CD4-positive, alpha-beta T cell (primary cell): ENCODE measurements at regions not wholly inside any gene's neighbourhood (a gene's known extent, or its start where the extent isn't known, plus 50 kb on each side); places are given as distances from the start of the nearest gene placed in this dataset.

Experiments
- ATAC-seq: fragments of 200-7000 bp; cut with Tn5 transposase; one replicate; pipeline ENCODE4 v1.10.0; 2022; ENCODE audit warnings: mild to moderate bottlenecking; ENCODE audit not compliant: poor library complexity
- CTCF ChIA-PET: fragments of 350-600 bp; sonication (Branson Sonifier 250); formaldehyde crosslinking; loops from one replicate; lab custom pipeline; 2021; ENCODE audit warnings: antibody characterized with exemption, inconsistent platforms; lab: Charles Lee
- POLR2A ChIA-PET: fragments of 350-600 bp; sonication (Branson Sonifier 250); formaldehyde crosslinking; loops from one replicate; lab custom pipeline; 2021; ENCODE audit warnings: antibody characterized with exemption, inconsistent platforms; lab: Charles Lee
- DNase-seq, 14 experiments: peaks; one replicate each; pipeline ENCODE4 v3.0.0-alpha.2; 2013 to 2020; ENCODE audit warnings: mixed read lengths in 2 of 14
- H3K27ac ChIP-seq, 2 donors: one replicate each; pipeline versions ENCODE4 v1.5.1 to v1.7.0; 2013; ENCODE audit warnings: low read length in 2 of 2, low read depth in 1 of 2, mild to moderate bottlenecking in 1 of 2
- H3K27me3 ChIP-seq, 2 experiments: 1 replicate in 1 of 2; 2 replicates in 1 of 2; pipeline versions ENCODE4 v1.6.1 to v1.7.0; 2013; ENCODE audit warnings: low read length in 2 of 2, control low read depth in 1 of 2, mild to moderate bottlenecking in 1 of 2, moderate library complexity in 1 of 2; ENCODE audit not compliant: insufficient read depth in 2 of 2, control insufficient read depth in 1 of 2
- H3K36me3 ChIP-seq: one replicate; pipeline ENCODE4 v1.6.1; 2013; ENCODE audit warnings: low read length, control low read depth; ENCODE audit not compliant: insufficient read depth
- H3K4me1 ChIP-seq: one replicate; pipeline ENCODE4 v1.6.1; 2013; ENCODE audit warnings: low read length, control low read depth; ENCODE audit not compliant: insufficient read depth
- H3K4me3 ChIP-seq: one replicate; pipeline ENCODE4 v1.5.1; 2013; ENCODE audit warnings: mild to moderate bottlenecking, low read length, moderate library complexity
- H3K9me3 ChIP-seq, 2 experiments: 1 replicate in 1 of 2; 2 replicates in 1 of 2; pipeline versions ENCODE4 v1.6.1 to v1.7.0; 2013; ENCODE audit warnings: low read length in 2 of 2, mild to moderate bottlenecking in 2 of 2, control low read depth in 1 of 2, moderate library complexity in 1 of 2; ENCODE audit not compliant: control insufficient read depth in 1 of 2, insufficient read depth in 1 of 2
- H3K27ac Mint-ChIP-seq: one replicate; pipeline ENCODE4 v1.8.0; 2020; ENCODE audit warnings: mixed read lengths
- H3K27me3 Mint-ChIP-seq: one replicate; pipeline ENCODE4 v1.8.0; 2021; ENCODE audit warnings: mixed read lengths
- H3K36me3 Mint-ChIP-seq: one replicate; pipeline ENCODE4 v1.8.0; 2021; ENCODE audit warnings: low read depth, mixed read lengths
- H3K4me1 Mint-ChIP-seq: one replicate; pipeline ENCODE4 v1.8.0; 2021; ENCODE audit warnings: low read depth, mixed read lengths
- H3K4me3 Mint-ChIP-seq: one replicate; pipeline ENCODE4 v1.8.0; 2020; ENCODE audit warnings: mild to moderate bottlenecking, mixed read lengths
- H3K9me3 Mint-ChIP-seq: one replicate; pipeline ENCODE4 v1.8.0; 2020; ENCODE audit warnings: mixed read lengths
- CTCF ChIP-seq: fragments of 200-600 bp; IDR thresholded peaks from one replicate; pipeline ENCODE4 v1.8.0; 2022; ENCODE audit warnings: antibody characterized with exemption, mild to moderate bottlenecking
- intact Hi-C, 2 experiments: fragments of 100-400 bp; cut with DNase I in 1 of 2; cut with micrococcal nuclease in 1 of 2; formaldehyde crosslinking; loops; one replicate each; pipeline versions ENCODE4 v1.15.1 to v1.9.0; 2023 to 2025; cut with DNase I, micrococcal nuclease

- no peak overlapping the region for H3K27ac Mint-ChIP-seq
- ChIA-PET CTCF (no interaction called here), POLR2A (no interaction called here)
- no peaks in the 10 kb centered on the region for H3K36me3 ChIP-seq
- intact Hi-C loops, result no loop called here
- H3K9me3 Mint-ChIP-seq, result no peaks in the 10 kb centered on the region
- H3K36me3 Mint-ChIP-seq, result no peaks in the 10 kb centered on the region
- H3K4me1 Mint-ChIP-seq, result no peaks in the 10 kb centered on the region
- H3K27me3 Mint-ChIP-seq, result no peaks in the 10 kb centered on the region
- ATAC-seq (no peak), DNase-seq (no peak)
- H3K27me3 ChIP-seq, result no peaks in the 10 kb centered on the region
- no peak for TF ChIP-seq CTCF
- no peaks in the 10 kb centered on the region for H3K9me3 ChIP-seq
- H3K4me3 ChIP-seq, result no peak overlapping the region
- no peak overlapping the region for H3K4me3 Mint-ChIP-seq
- H3K27ac ChIP-seq, result no peak overlapping the region
- no peaks in the 10 kb centered on the region for H3K4me1 ChIP-seq
Observed at GRCh38 chr2:188875104-188875503, 99.1 kb upstream of the COL3A1 start.

- POLR2A ChIA-PET, result no interaction called here
- H3K36me3 Mint-ChIP-seq, result no peaks in the 10 kb centered on the region
- no peaks in the 10 kb centered on the region for H3K4me1 Mint-ChIP-seq
- Histone ChIP-seq H3K36me3 (no peaks in the 10 kb centered on the region), H3K4me3 (no peak overlapping the region), H3K27me3 (no peaks in the 10 kb centered on the region), H3K4me1 (no peaks in the 10 kb centered on the region), H3K9me3 (no peaks in the 10 kb centered on the region), H3K27ac (no peak overlapping the region)
- H3K4me3 Mint-ChIP-seq, result no peak overlapping the region
- H3K27ac Mint-ChIP-seq, result no peak overlapping the region
- CTCF ChIA-PET, result interaction anchor here (1.2 kb wide), 1 partner anchor 9 kb away, joined by 3 read pairs; no protein-coding TSS in a partner anchor
- H3K9me3 Mint-ChIP-seq, result no peaks in the 10 kb centered on the region
- ATAC-seq (no peak), DNase-seq (no peak)
- TF ChIP-seq CTCF, result no peak
- H3K27me3 Mint-ChIP-seq, result no peaks in the 10 kb centered on the region
- intact Hi-C loops, result no loop called here
Observed at GRCh38 chr2:188878716-188879115, 95.5 kb upstream of the COL3A1 start.

- TF ChIP-seq CTCF, result no peak
Observed at GRCh38 chr2:188880740-188881139, 93.4 kb upstream of the COL3A1 start.

More at GRCh38 chr2:188880740-188881139, 93.4 kb upstream of the COL3A1 start:
- Mint-ChIP-seq H3K4me3 (no peak overlapping the region), H3K36me3 (no peaks in the 10 kb centered on the region), H3K27ac (no peak overlapping the region), H3K9me3 (no peaks in the 10 kb centered on the region), H3K27me3 (no peaks in the 10 kb centered on the region), H3K4me1 (no peaks in the 10 kb centered on the region)
- ATAC-seq, result no peak
- no peaks in the 10 kb centered on the region for H3K4me1 ChIP-seq
- no peaks in the 10 kb centered on the region for H3K27me3 ChIP-seq
- no peak for DNase-seq
- H3K9me3 ChIP-seq, result no peaks in the 10 kb centered on the region
- CTCF ChIA-PET, result no interaction called here
- intact Hi-C loops, result no loop called here
- no peak overlapping the region for H3K27ac ChIP-seq
- H3K4me3 ChIP-seq, result no peak overlapping the region
- H3K36me3 ChIP-seq, result no peaks in the 10 kb centered on the region
- POLR2A ChIA-PET, result no interaction called here
